SK-N-SH treated with all-trans-retinoic acid at 6 μM for 48 hours (cell line): ENCODE measurements at regions not wholly inside any gene's neighbourhood (a gene's known extent, or its start where the extent isn't known, plus 50 kb on each side); places are given as distances from the start of the nearest gene placed in this dataset.

ENCODE experiments used
- ATAC-seq: fragments of 200-7000 bp; cut with Tn5 transposase; 3 replicates; pipeline ENCODE4 v1.9.1; 2020; ENCODE audit warnings: mild to moderate bottlenecking, moderate library complexity
- ARNTL ChIP-seq: fragments of 450-650 bp; formaldehyde crosslinking; IDR thresholded peaks from 2 replicates; pipeline ENCODE4 v1.5.0; 2020; ENCODE audit warnings: low read depth, mild to moderate bottlenecking, moderate library complexity, borderline replicate concordance
- BACH2 ChIP-seq: fragments of 250-450 bp; sonication (Bioruptor Pico); IDR thresholded peaks from 2 replicates; pipeline ENCODE4 v1.9.0; 2021; ENCODE audit warnings: mild to moderate bottlenecking, borderline replicate concordance
- CSDC2 ChIP-seq: fragments of 250-450 bp; sonication (Bioruptor Pico); IDR thresholded peaks from 2 replicates; pipeline ENCODE4 v1.5.0; 2020; ENCODE audit warnings: mild to moderate bottlenecking, moderate library complexity
- GLIS3 ChIP-seq: fragments of 250-450 bp; sonication (Bioruptor Pico); IDR thresholded peaks from 2 replicates; pipeline ENCODE4 v1.5.0; 2020; ENCODE audit warnings: mild to moderate bottlenecking, moderate library complexity
- ISL1 ChIP-seq: fragments of 250-450 bp; sonication (Bioruptor Pico); IDR thresholded peaks from 2 replicates; pipeline ENCODE4 v2.1.2; 2022; ENCODE audit warnings: mild to moderate bottlenecking, moderate library complexity
- OSR1 ChIP-seq: fragments of 250-450 bp; sonication (Bioruptor Pico); IDR thresholded peaks from 2 replicates; pipeline ENCODE4 v1.8.0; 2022; ENCODE audit warnings: moderate library complexity, mild to moderate bottlenecking, inconsistent platforms
- PPARA ChIP-seq: fragments of 250-450 bp; sonication (Bioruptor Pico); IDR thresholded peaks from 2 replicates; pipeline ENCODE4 v1.5.0; 2020; ENCODE audit warnings: mild to moderate bottlenecking, borderline replicate concordance
- RARB ChIP-seq: fragments of 250-450 bp; sonication (Bioruptor Pico); IDR thresholded peaks from 2 replicates; pipeline ENCODE4 v1.8.0; 2021; ENCODE audit warnings: mild to moderate bottlenecking, moderate library complexity
- SNAI2 ChIP-seq: fragments of 250-450 bp; sonication (Bioruptor Pico); IDR thresholded peaks from 2 replicates; pipeline ENCODE4 v1.5.0; 2020; ENCODE audit warnings: mild to moderate bottlenecking, moderate library complexity
- TCF4 ChIP-seq: fragments of 250-450 bp; sonication (Bioruptor Pico); IDR thresholded peaks from 2 replicates; pipeline ENCODE4 v1.8.0; 2021; ENCODE audit warnings: mild to moderate bottlenecking, moderate library complexity, borderline replicate concordance
- ZC3H10 ChIP-seq: fragments of 250-450 bp; sonication (Bioruptor Pico); IDR thresholded peaks from 2 replicates; pipeline ENCODE4 v1.5.1; 2021; ENCODE audit warnings: mild to moderate bottlenecking, moderate library complexity
- ZFP3 ChIP-seq: fragments of 250-450 bp; sonication (Bioruptor Pico); IDR thresholded peaks from 2 replicates; pipeline ENCODE4 v1.5.0; 2020; ENCODE audit warnings: mild to moderate bottlenecking, moderate library complexity
- ZFP30 ChIP-seq: fragments of 450-650 bp; formaldehyde crosslinking; IDR thresholded peaks from 2 replicates; pipeline ENCODE4 v1.5.0; 2022; ENCODE audit warnings: mild to moderate bottlenecking, moderate library complexity
- ZNF565 ChIP-seq: fragments of 450-650 bp; formaldehyde crosslinking; conservative IDR thresholded peaks from 2 replicates; pipeline ENCODE4 v1.5.0; 2020; ENCODE audit warnings: low read depth, mild to moderate bottlenecking, moderate library complexity
- ZNF70 ChIP-seq: fragments of 450-650 bp; formaldehyde crosslinking; IDR thresholded peaks from 2 replicates; pipeline ENCODE4 v1.5.0; 2020; ENCODE audit warnings: mild to moderate bottlenecking, moderate library complexity
- ZNF8 ChIP-seq: fragments of 450-650 bp; formaldehyde crosslinking; IDR thresholded peaks from 2 replicates; pipeline ENCODE4 v1.5.0; 2020; ENCODE audit warnings: mild to moderate bottlenecking, moderate library complexity
- TF ChIP-seq, protein P1 (sequence below): fragments of 250-450 bp; sonication (Bioruptor Pico); IDR thresholded peaks from 2 replicates; pipeline ENCODE4 v1.5.0; 2020; ENCODE audit warnings: mild to moderate bottlenecking, moderate library complexity
- TF ChIP-seq, protein P2 (sequence below): fragments of 250-450 bp; sonication (Bioruptor Pico); IDR thresholded peaks from 2 replicates; pipeline ENCODE4 v1.5.1; 2021; ENCODE audit warnings: mild to moderate bottlenecking, moderate library complexity
- TF ChIP-seq, protein P3 (sequence below): fragments of 250-450 bp; sonication (Bioruptor Pico); IDR thresholded peaks from 2 replicates; pipeline ENCODE4 v1.5.1; 2020; ENCODE audit warnings: low read depth, mild to moderate bottlenecking, moderate library complexity
- TF ChIP-seq, protein P4 (sequence below): fragments of 250-450 bp; sonication (Bioruptor Pico); IDR thresholded peaks from 2 replicates; pipeline ENCODE4 v1.8.0; 2020; ENCODE audit warnings: mild to moderate bottlenecking, moderate library complexity, borderline replicate concordance

DNA sequence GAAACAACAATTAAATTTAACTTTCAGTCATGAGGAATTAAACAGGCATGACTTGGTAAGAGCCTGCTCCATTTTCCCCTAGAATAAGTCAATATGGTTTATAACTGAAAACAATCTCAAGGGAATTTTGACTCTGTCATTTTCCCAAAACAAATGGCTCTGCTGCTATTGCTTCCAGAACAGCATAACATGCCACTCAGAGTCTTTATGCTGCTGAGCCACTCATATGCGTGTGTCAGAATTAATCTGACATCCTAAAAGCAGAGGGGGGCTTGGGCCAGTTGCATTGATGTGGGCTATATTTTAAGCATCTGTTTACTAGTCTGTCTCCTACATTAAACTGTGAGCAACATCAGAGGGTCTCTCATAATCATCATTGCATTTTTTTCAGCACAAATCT is 111.1 kb upstream of the ABI3BP start:
- TF ChIP-seq ZFP30 (CRISPR knock-in tag) (no peak), ISL1 (CRISPR knock-in tag) (peak; percentile 86)

DNA sequence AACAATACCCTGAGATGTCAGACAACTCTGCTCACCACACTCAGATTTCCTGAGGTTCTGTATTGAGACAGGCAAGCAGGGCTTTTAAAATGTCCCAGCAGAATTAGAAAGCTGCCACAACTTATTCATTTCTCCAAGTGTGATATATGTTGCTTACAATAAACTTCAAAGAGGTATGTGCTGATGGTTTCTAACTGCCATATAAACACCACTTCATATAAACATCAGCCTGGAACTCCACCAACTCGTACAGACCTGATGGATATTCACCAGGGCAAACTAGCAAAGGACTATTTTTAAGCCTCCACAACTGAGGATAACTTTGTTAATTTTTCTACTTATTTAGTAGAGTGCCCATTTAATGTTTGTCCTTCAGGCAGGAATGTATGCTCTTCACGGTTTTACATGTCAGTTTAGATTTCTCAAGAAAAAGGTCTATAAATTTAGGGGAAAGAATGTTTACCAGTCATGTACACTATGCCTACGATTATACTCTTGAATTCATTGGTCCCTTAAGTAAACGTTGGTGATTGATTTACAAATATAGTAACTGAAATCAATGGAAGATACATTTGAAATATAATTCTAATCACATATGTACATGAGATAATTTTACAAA is 109.6 kb upstream of the ABI3BP start:
- ATAC-seq: no peak
- TF ChIP-seq ZC3H10 (CRISPR knock-in tag) (no peak), ZFP3 (CRISPR knock-in tag) (no peak), ZFP30 (CRISPR knock-in tag) (no peak), SNAI2 (CRISPR knock-in tag) (no peak), ZNF8 (CRISPR knock-in tag) (no peak)

More for the DNA sequence above, 111.1 kb upstream of the ABI3BP start:
- no peak for ATAC-seq

DNA sequence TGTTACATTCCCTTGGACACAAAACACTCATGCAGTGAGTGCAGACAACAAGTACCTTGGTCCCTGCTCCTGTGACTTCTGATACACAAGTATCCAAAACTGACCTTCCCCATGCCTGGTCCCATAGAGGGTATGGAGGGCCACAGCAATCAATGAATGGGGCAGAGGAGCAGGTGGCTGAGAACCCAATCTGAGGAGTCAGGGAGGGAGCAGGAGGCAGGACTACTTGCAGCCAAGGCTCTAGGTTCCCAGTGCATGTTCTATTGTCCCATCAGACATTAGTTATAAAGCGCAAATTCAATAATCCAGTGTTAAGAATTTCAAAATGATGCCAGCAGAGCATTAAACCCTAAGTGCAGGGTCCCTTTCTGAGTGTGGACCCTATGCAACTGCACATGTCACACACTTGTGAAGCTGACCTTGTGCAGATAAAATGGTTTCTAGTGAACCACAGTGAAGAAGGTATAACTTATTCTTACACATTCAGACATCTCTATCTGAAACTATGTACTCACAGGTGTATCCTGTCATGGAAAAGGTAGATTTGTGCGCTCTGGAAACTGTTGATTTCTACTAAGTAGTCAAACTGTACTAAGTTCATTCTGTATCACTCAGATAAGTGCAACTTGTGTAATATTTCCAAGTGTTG is 107.3 kb upstream of the ABI3BP start:
- ATAC-seq: no peak
- TF ChIP-seq RARB (CRISPR knock-in tag): no peak
- no peak for TF ChIP-seq ZFP30 (CRISPR knock-in tag)
- TF ChIP-seq, protein P1, sequence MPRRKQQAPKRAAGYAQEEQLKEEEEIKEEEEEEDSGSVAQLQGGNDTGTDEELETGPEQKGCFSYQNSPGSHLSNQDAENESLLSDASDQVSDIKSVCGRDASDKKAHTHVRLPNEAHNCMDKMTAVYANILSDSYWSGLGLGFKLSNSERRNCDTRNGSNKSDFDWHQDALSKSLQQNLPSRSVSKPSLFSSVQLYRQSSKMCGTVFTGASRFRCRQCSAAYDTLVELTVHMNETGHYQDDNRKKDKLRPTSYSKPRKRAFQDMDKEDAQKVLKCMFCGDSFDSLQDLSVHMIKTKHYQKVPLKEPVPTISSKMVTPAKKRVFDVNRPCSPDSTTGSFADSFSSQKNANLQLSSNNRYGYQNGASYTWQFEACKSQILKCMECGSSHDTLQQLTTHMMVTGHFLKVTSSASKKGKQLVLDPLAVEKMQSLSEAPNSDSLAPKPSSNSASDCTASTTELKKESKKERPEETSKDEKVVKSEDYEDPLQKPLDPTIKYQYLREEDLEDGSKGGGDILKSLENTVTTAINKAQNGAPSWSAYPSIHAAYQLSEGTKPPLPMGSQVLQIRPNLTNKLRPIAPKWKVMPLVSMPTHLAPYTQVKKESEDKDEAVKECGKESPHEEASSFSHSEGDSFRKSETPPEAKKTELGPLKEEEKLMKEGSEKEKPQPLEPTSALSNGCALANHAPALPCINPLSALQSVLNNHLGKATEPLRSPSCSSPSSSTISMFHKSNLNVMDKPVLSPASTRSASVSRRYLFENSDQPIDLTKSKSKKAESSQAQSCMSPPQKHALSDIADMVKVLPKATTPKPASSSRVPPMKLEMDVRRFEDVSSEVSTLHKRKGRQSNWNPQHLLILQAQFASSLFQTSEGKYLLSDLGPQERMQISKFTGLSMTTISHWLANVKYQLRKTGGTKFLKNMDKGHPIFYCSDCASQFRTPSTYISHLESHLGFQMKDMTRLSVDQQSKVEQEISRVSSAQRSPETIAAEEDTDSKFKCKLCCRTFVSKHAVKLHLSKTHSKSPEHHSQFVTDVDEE (CRISPR knock-in tag): no peak
- no peak for TF ChIP-seq ISL1 (CRISPR knock-in tag)
- no peak for TF ChIP-seq ZNF565
- TF ChIP-seq OSR1 (CRISPR knock-in tag): no peak

DNA sequence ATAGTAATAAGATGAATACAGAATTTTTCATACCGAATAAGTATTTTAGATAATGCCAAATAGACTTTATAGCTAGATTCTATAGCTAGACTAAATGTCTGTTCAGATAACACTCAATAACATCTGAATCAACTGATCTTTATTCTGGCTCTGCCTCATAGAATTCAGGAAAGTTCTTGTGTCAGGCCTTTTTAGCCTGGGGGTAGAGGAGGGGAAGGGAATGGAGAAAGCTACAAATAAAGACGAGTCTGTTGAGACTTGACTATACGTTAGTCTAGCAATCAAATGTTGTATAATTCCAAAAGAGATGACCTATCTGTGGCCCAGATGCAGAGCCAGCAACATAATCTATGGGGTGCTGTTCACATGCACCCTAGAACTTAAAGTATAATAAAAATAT is 106.6 kb upstream of the ABI3BP start:
- TF ChIP-seq PPARA (CRISPR knock-in tag): no peak
- no peak for TF ChIP-seq ISL1 (CRISPR knock-in tag)
- no peak for TF ChIP-seq ZNF565
- no peak for TF ChIP-seq RARB (CRISPR knock-in tag)
- TF ChIP-seq BACH2 (CRISPR knock-in tag): no peak
- TF ChIP-seq CSDC2 (CRISPR knock-in tag): no peak
- no peak for TF ChIP-seq ZNF8 (CRISPR knock-in tag)
- TF ChIP-seq OSR1 (CRISPR knock-in tag): no peak
- TF ChIP-seq, protein P2, sequence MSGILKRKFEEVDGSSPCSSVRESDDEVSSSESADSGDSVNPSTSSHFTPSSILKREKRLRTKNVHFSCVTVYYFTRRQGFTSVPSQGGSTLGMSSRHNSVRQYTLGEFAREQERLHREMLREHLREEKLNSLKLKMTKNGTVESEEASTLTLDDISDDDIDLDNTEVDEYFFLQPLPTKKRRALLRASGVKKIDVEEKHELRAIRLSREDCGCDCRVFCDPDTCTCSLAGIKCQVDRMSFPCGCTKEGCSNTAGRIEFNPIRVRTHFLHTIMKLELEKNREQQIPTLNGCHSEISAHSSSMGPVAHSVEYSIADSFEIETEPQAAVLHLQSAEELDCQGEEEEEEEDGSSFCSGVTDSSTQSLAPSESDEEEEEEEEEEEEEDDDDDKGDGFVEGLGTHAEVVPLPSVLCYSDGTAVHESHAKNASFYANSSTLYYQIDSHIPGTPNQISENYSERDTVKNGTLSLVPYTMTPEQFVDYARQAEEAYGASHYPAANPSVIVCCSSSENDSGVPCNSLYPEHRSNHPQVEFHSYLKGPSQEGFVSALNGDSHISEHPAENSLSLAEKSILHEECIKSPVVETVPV: no peak
- no peak for TF ChIP-seq ZC3H10 (CRISPR knock-in tag)
- no peak for TF ChIP-seq ZFP30 (CRISPR knock-in tag)
- TF ChIP-seq, protein P3, sequence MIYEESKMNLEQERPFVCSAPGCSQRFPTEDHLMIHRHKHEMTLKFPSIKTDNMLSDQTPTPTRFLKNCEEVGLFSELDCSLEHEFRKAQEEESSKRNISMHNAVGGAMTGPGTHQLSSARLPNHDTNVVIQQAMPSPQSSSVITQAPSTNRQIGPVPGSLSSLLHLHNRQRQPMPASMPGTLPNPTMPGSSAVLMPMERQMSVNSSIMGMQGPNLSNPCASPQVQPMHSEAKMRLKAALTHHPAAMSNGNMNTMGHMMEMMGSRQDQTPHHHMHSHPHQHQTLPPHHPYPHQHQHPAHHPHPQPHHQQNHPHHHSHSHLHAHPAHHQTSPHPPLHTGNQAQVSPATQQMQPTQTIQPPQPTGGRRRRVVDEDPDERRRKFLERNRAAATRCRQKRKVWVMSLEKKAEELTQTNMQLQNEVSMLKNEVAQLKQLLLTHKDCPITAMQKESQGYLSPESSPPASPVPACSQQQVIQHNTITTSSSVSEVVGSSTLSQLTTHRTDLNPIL (CRISPR knock-in tag): no peak
- no peak for TF ChIP-seq ARNTL (CRISPR knock-in tag)
- no peak for TF ChIP-seq GLIS3 (CRISPR knock-in tag)
- no peak for TF ChIP-seq SNAI2 (CRISPR knock-in tag)
- TF ChIP-seq, protein P4, sequence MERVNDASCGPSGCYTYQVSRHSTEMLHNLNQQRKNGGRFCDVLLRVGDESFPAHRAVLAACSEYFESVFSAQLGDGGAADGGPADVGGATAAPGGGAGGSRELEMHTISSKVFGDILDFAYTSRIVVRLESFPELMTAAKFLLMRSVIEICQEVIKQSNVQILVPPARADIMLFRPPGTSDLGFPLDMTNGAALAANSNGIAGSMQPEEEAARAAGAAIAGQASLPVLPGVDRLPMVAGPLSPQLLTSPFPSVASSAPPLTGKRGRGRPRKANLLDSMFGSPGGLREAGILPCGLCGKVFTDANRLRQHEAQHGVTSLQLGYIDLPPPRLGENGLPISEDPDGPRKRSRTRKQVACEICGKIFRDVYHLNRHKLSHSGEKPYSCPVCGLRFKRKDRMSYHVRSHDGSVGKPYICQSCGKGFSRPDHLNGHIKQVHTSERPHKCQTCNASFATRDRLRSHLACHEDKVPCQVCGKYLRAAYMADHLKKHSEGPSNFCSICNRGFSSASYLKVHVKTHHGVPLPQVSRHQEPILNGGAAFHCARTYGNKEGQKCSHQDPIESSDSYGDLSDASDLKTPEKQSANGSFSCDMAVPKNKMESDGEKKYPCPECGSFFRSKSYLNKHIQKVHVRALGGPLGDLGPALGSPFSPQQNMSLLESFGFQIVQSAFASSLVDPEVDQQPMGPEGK (CRISPR knock-in tag): no peak
- TF ChIP-seq, protein P1 (CRISPR knock-in tag): no peak
- TF ChIP-seq ZFP3 (CRISPR knock-in tag): no peak
- no peak for TF ChIP-seq ZNF70 (CRISPR knock-in tag)
- TF ChIP-seq TCF4 (CRISPR knock-in tag): no peak
- ATAC-seq: no peak
